Mammary epithelial cell (primary cell): ENCODE measurements at regions not wholly inside any gene's neighbourhood (a gene's known extent, or its start where the extent isn't known, plus 50 kb on each side); places are given as distances from the start of the nearest gene placed in this dataset.

Experiments used
- EZH2 ChIP-seq: IDR thresholded peaks from 2 replicates; pipeline ENCODE4 v1.6.1; 2012; ENCODE audit warnings: low read length, inconsistent platforms, borderline replicate concordance
- TF ChIP-seq, protein P1 (sequence below), 2 donors: IDR thresholded peaks in 1 of 2; conservative IDR thresholded peaks in 1 of 2; 2 replicates each; pipeline ENCODE4 v1.5.1; 2011 to 2012; ENCODE audit warnings: inconsistent platforms in 2 of 2, low read length in 2 of 2, mild to moderate bottlenecking in 2 of 2, control low read depth in 1 of 2, low read depth in 1 of 2; ENCODE audit not compliant: insufficient read depth in 1 of 2; ENCODE audit errors: extremely low read depth in 1 of 2

- TF ChIP-seq, protein P1, sequence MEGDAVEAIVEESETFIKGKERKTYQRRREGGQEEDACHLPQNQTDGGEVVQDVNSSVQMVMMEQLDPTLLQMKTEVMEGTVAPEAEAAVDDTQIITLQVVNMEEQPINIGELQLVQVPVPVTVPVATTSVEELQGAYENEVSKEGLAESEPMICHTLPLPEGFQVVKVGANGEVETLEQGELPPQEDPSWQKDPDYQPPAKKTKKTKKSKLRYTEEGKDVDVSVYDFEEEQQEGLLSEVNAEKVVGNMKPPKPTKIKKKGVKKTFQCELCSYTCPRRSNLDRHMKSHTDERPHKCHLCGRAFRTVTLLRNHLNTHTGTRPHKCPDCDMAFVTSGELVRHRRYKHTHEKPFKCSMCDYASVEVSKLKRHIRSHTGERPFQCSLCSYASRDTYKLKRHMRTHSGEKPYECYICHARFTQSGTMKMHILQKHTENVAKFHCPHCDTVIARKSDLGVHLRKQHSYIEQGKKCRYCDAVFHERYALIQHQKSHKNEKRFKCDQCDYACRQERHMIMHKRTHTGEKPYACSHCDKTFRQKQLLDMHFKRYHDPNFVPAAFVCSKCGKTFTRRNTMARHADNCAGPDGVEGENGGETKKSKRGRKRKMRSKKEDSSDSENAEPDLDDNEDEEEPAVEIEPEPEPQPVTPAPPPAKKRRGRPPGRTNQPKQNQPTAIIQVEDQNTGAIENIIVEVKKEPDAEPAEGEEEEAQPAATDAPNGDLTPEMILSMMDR (conservative IDR thresholded peaks at IDR 0.05 in 1 of 2, IDR thresholded peaks at IDR 0.05 in 1 of 2; ENCODE audit: extremely low read depth in 1 of 2, insufficient read depth in 1 of 2, low read depth in 1 of 2, low read length in 2 of 2) = no peak
- no peak for TF ChIP-seq EZH2
Measured at GRCh38 chr22:44406341-44407170, 91.5 kb downstream of the RTL6 start.
